Breast epithelium (tissue), 3 donors: ENCODE measurements at regions not wholly inside any gene's neighbourhood (a gene's known extent, or its start where the extent isn't known, plus 50 kb on each side); places are given as distances from the start of the nearest gene placed in this dataset.

ENCODE experiments used
- CTCF ChIP-seq, 3 donors: fragments of 450-650 bp; IDR thresholded peaks; one replicate each; pipeline ENCODE4 v1.5.1; 2016 to 2017; ENCODE audit warnings: antibody characterized with exemption in 3 of 3, mild to moderate bottlenecking in 3 of 3, moderate library complexity in 3 of 3
- POLR2A ChIP-seq: fragments of 450-650 bp; IDR thresholded peaks from one replicate; pipeline ENCODE4 v1.6.1; 2016; ENCODE audit warnings: antibody characterized with exemption, mild to moderate bottlenecking, moderate library complexity
- POLR2AphosphoS5 ChIP-seq, 3 donors: sonication (generic); formaldehyde crosslinking; IDR thresholded peaks; one replicate each; pipeline ENCODE4 v1.6.1; 2017; ENCODE audit warnings: antibody characterized with exemption in 3 of 3

- TF ChIP-seq POLR2A, result no peak
- TF ChIP-seq POLR2AphosphoS5 (IDR thresholded peaks at IDR 0.05), result no peak
- TF ChIP-seq CTCF (IDR thresholded peaks at IDR 0.05), result no peak
Observed at GRCh38 chr14:28482251-28483040, 284.1 kb upstream of the FOXG1 start.
